ENCODE measurements at regions not wholly inside any gene's neighbourhood (a gene's known extent, or its start where the extent isn't known, plus 50 kb on each side); places are given as distances from the start of the nearest gene placed in this dataset.

GRCh38 chr20:59425572-59425971 is 125.2 kb downstream of the EDN3 start:
- no peak for TF ChIP-seq EZH2 (IDR thresholded peaks at IDR 0.05; ENCODE audit: insufficient read depth, poor library complexity, severe bottlenecking)
- TF ChIP-seq EZH2phosphoT487 (IDR thresholded peaks at IDR 0.05; ENCODE audit: insufficient read depth, low read depth) = no peak
